ENCODE measurements at regions not wholly inside any gene's neighbourhood (a gene's known extent, or its start where the extent isn't known, plus 50 kb on each side); places are given as distances from the start of the nearest gene placed in this dataset.
"Not testable (repeated sequence)": the region's sequence is repeated elsewhere in the genome, so short reads cannot be mapped to it uniquely, and the experiment has no call there.

DNA sequence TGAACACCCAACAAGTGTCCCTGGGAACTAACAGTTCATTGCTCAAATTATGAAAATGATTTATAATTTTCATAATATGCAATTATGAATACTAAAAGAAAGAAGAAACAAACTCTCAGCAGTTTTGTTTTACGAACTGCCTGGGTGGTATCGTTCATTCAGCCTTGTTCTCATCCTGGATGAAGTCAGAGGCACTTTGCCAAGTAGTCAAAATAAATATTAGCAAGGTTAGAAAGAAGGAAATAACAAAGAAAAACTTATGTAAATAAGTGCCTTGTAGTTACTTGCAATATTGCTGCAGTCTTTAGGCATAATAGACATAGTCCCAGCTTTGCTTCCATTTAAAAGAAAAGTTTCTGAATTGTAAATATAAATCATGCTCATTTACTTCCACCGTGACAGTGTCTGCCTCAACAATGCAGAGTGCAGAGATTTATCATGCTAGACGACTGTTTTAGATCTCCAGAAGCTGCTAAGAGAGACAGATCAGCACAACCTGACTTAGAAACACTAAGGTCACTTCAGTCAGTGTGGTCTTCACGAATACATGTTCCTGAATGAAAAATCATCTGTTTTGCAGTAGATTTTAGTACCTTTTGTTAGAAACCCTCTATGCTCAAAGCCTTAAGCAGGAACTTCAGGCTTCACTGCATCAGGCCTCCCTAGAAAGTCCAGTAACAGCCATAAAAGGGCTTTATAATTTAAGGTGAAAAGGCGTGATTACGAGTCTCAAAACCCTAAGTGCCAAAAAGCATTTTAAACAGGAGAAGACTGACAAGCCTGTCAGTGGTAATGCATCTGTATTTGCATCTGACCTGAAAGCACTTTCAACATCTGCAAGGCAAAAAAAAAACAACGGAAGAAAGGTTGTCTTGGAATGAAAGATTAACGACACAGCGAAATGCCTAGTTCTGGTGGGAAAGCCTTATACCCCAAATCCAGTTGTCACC lies 92.1 kb downstream of the TMEM167A start:
- DNase-seq (ENCODE audit: insufficient read length, low spot score), result no peak
- no peak for FAIRE-seq
- TF ChIP-seq PAX5 (IDR thresholded peaks at IDR 0.05; ENCODE audit: insufficient read depth, low read length, severe bottlenecking) (no peak), POLR2A (IDR thresholded peaks at IDR 0.05; ENCODE audit: low read depth, low read length) (no peak), POLR2AphosphoS5 (IDR thresholded peaks at IDR 0.05; ENCODE audit: low read depth, low read length) (no peak), POU2F2 (IDR thresholded peaks at IDR 0.05; ENCODE audit: low read depth, low read length) (no peak), TAF1 (IDR thresholded peaks at IDR 0.05; ENCODE audit: low read depth, low read length) (no peak), SPI1 (IDR thresholded peaks at IDR 0.05; ENCODE audit: low read depth, low read length) (no peak)

DNA sequence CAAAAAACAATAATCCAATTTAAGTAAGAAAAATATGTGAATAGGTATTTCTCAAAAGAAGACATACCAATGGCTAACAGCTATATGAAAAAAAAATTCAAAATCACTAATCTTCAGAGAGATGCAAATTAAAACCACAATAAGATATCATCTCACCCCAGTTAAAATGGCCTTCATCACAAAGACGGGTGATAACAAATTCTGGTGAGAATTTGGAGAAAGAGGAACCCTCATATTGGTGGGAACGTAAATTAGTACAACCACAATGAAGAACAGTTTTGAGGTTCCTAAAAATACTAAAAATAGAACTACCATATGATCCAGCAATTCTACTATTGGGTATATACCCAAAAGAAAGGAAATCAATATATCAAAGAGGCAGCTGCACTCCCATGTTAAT lies 94.3 kb downstream of the TMEM167A start:
- FAIRE-seq (no peak), DNase-seq (ENCODE audit: insufficient read length, low spot score) (no peak)
- TF ChIP-seq SPI1 (IDR thresholded peaks at IDR 0.05; ENCODE audit: low read depth, low read length), result no peak
- no peak for TF ChIP-seq POU2F2 (IDR thresholded peaks at IDR 0.05; ENCODE audit: low read depth, low read length)
- TF ChIP-seq TAF1 (IDR thresholded peaks at IDR 0.05; ENCODE audit: low read depth, low read length), result no peak
- no peak for TF ChIP-seq POLR2AphosphoS5 (IDR thresholded peaks at IDR 0.05; ENCODE audit: low read depth, low read length)
- TF ChIP-seq PAX5 (IDR thresholded peaks at IDR 0.05; ENCODE audit: insufficient read depth, low read length, severe bottlenecking), result no peak

DNA sequence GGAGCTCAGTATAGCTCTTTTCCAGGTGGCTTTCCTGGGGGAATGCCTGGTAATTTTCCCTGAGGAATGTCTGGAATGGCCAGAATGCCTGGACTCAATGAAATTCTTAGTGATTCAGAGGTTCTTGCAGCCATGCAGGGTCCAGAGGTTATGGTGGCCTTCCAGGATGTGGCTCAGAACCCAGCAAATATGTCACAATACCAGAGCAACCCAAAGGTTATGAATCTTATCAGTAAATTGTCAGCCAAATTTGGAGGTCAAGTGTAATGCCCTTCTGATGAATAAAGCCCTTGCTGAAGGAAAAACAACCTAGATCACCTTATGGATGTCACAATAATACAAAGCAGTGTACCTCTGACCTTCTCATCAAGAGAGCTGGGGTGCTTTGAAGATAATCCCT lies 100.3 kb downstream of the TMEM167A start:
- FAIRE-seq; DNase-seq (ENCODE audit: insufficient read length, low spot score): not testable (repeated sequence)

DNA sequence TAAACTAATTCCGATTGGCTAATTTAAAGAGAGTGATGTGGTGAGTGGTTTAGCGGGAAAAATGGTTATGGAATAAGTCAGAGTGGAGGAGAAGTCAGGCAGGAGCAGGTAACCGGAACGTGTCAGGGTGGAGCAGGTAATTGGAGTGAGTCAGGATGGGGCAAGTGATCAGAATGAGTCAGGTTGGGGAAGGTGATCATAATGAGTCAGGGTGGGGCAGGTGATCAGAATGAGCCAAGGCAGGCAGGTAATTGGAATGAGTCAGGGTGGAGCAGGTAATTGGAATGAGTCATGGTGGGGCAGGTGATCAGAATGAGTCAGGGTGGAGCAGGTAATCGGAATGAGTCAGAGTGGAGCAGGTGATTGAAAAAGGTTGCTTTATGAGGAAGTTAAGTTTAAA lies 101.4 kb downstream of the TMEM167A start:
- FAIRE-seq, result no peak
- TF ChIP-seq SPI1 (IDR thresholded peaks at IDR 0.05; ENCODE audit: low read depth, low read length) (no peak), TAF1 (IDR thresholded peaks at IDR 0.05; ENCODE audit: low read depth, low read length) (no peak), POLR2AphosphoS5 (IDR thresholded peaks at IDR 0.05; ENCODE audit: low read depth, low read length) (no peak), PAX5 (IDR thresholded peaks at IDR 0.05; ENCODE audit: insufficient read depth, low read length, severe bottlenecking) (no peak), POLR2A (IDR thresholded peaks at IDR 0.05; ENCODE audit: low read depth, low read length) (no peak), POU2F2 (IDR thresholded peaks at IDR 0.05; ENCODE audit: low read depth, low read length) (no peak)
- DNase-seq (ENCODE audit: insufficient read length, low spot score), result no peak

DNA sequence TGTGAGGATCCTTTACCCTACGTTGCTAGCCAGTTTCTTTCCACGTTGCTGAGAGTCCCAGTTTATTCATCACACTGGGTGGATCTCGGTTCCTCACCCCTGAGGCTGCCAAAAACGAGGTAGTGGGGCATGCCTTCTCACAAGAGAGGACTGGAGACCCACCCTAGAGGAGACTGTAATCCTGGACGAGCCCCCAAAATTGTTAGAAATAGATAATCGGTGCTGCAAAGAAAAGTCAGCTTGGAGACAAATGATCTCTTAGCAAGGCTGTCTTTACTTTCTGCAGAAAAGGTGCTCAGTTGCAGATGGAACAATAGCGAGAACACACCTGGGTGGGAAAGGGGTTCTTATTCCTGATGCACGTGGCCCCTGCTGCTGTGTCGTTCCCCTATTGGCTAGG lies 101.8 kb downstream of the TMEM167A start:
- FAIRE-seq (no peak), DNase-seq (ENCODE audit: insufficient read length, low spot score) (no peak)
- TF ChIP-seq SPI1 (IDR thresholded peaks at IDR 0.05; ENCODE audit: low read depth, low read length) (no peak), TAF1 (IDR thresholded peaks at IDR 0.05; ENCODE audit: low read depth, low read length) (no peak), POLR2A (IDR thresholded peaks at IDR 0.05; ENCODE audit: low read depth, low read length) (no peak), POU2F2 (IDR thresholded peaks at IDR 0.05; ENCODE audit: low read depth, low read length) (no peak), PAX5 (IDR thresholded peaks at IDR 0.05; ENCODE audit: insufficient read depth, low read length, severe bottlenecking) (no peak), POLR2AphosphoS5 (IDR thresholded peaks at IDR 0.05; ENCODE audit: low read depth, low read length) (no peak)

DNA sequence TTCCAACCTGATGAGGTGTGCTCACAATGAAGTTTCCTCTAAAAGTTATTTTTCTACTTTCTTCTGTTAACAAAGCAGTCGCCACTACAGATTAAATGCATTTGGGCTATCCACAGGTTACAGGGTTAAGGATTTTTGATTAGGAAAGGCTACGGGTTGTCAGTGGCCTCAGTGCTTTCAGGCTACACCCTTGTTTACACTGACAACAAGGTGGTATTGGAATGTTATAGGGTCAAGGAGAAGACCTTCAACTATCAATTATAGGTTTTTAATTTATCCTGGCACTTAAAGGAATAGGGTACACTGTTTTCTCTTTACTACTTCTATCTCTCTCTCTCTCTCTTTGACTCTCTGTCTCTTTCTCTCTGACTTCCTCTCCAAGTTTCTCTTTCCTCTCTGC lies 102.8 kb downstream of the TMEM167A start:
- FAIRE-seq; DNase-seq (ENCODE audit: insufficient read length, low spot score): not testable (repeated sequence)

DNA sequence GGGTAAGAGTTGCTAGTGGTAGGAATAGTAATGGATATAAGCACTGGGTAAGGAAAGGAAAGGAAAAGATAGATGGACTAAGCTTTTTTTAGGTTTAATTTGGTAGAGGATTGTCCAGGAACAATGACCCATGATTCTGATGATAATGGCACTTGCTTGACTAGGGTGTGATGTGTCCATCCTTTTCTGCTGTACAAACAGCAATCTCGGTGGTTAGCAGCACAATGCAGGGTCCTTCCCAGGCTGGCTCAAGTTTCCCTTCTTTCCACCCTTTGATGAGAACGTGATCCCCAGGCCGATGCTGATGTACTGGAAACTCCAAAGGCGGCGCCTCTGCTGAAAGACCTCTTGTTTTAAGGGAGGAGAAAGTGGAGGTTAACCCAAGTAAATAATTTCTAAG lies 105.3 kb downstream of the TMEM167A start:
- TF ChIP-seq TAF1 (IDR thresholded peaks at IDR 0.05; ENCODE audit: low read depth, low read length) (no peak), SPI1 (IDR thresholded peaks at IDR 0.05; ENCODE audit: low read depth, low read length) (no peak), POLR2A (IDR thresholded peaks at IDR 0.05; ENCODE audit: low read depth, low read length) (no peak), POU2F2 (IDR thresholded peaks at IDR 0.05; ENCODE audit: low read depth, low read length) (no peak), PAX5 (IDR thresholded peaks at IDR 0.05; ENCODE audit: insufficient read depth, low read length, severe bottlenecking) (no peak), POLR2AphosphoS5 (IDR thresholded peaks at IDR 0.05; ENCODE audit: low read depth, low read length) (no peak)
- DNase-seq (ENCODE audit: insufficient read length, low spot score) (no peak), FAIRE-seq (no peak)

DNA sequence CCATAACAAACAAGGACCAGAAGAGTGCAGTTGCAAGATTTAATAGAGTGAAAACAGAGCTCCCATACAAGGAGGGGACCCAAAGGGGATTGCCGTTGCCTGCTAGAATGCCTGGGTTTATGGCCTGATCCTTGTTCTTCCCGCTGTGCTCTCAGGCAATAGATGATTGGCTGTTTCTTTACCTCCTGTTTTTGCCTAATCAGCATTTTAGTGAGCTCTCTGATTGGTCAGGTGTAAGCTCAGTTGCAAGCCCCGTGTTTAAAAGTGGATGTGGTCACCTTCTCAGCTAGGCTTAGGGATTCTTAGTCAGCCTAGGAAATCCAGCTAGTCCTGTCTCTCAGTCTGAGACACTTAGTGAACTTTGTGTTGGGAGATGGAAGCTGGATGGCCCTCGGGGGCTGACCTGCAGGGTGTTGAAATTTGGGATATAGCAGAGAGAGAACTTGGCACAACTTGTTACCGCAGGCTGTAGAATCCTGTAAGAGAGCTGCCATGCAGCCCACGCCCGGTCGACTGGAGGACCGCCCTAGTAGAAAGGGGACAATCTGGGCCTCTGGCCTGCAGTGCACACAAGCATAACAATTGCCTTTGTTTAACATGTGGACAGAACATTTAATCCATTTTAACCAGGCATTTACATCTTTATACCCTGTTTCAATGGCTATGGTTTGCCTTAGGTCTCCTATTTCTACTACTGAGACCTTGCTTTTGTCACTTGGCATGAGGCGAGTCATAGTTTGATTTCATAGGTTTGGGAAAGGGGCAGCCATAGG lies 106.0 kb downstream of the TMEM167A start:
- DNase-seq (ENCODE audit: insufficient read length, low spot score); FAIRE-seq: not testable (repeated sequence)

DNA sequence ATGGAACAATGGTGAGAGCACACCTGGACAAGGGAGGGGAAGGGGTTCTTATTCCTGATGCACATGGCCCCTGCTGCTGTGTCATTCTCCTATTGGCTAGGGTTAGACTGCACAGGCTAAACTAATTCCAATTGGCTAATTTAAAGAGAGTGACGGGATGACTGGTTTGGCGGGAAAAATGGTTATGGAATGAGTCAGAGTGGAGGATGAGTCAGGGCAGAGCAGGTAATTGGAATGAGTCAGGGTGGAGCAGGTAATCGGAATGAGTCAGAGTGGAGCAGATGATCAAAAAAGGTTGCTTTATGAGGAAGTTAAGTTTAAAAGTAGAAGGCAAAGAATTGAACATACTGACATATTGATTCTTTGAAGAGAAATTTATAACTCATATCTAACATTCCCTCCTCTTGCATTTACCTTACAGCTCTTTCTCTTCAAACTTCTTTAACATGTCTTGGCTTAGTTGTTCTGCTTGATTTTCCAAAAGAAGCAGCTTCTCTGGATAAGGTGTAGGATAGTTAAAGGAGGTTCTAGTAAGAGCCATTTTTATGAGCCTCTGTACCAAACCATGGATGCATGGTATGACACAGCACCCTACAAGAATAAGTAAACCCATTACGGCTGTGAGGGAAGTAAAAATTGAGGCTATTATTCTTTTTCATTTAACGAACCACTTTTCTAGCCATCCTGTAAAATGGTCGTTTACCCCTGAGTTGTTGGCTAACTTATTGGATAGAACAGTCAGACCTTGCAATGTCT lies 107.8 kb downstream of the TMEM167A start:
- DNase-seq (ENCODE audit: insufficient read length, low spot score); FAIRE-seq: not testable (repeated sequence)

DNA sequence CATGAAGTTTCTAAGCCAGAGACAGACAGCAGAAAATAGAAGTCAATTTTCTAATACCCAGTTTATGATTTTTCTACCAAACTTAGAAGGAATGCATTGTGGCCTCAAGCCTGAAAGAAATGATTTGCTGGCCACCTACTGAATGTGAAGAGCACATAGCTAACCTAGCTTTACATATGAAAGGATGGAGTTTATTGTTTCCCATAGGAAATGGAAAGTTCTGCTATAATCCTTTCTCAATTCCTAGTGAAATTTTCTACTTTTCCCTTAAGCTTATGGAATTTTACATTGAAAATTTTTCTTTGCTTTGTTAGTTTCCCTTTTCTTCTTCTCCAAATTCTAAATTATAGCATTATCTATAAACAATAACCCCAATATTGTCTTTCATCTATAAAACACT lies 110.1 kb downstream of the TMEM167A start:
- FAIRE-seq, result no peak
- TF ChIP-seq POU2F2 (IDR thresholded peaks at IDR 0.05; ENCODE audit: low read depth, low read length) (no peak), POLR2A (IDR thresholded peaks at IDR 0.05; ENCODE audit: low read depth, low read length) (no peak), PAX5 (IDR thresholded peaks at IDR 0.05; ENCODE audit: insufficient read depth, low read length, severe bottlenecking) (no peak), TAF1 (IDR thresholded peaks at IDR 0.05; ENCODE audit: low read depth, low read length) (no peak), SPI1 (IDR thresholded peaks at IDR 0.05; ENCODE audit: low read depth, low read length) (no peak)

More for the DNA sequence above, 110.1 kb downstream of the TMEM167A start:
- DNase-seq (ENCODE audit: insufficient read length, low spot score), result no peak
